ENCODE measurements at regions not wholly inside any gene's neighbourhood (a gene's known extent, or its start where the extent isn't known, plus 50 kb on each side); places are given as distances from the start of the nearest gene placed in this dataset.

DNA sequence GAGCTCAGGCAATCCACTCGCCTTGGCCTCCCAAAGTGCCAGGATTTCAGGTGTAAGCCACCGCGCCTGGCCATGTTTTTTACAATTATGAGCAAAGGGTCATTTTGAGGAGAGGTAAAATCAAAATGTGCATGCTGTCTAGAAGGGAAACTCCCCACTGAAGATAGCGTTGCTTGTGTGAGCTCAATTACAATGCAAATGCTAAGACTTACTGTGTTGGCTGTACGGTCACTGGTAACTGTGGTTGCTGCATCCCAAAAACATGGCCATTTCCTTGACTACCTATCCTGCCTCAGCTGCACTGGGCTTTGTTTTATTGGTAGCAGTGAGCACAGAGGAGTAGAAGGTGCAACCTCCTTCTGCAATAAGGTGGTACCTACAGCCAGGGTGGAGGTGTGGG is 77.4 kb upstream of the SPATA31E1 start:
- TF ChIP-seq, protein P1, sequence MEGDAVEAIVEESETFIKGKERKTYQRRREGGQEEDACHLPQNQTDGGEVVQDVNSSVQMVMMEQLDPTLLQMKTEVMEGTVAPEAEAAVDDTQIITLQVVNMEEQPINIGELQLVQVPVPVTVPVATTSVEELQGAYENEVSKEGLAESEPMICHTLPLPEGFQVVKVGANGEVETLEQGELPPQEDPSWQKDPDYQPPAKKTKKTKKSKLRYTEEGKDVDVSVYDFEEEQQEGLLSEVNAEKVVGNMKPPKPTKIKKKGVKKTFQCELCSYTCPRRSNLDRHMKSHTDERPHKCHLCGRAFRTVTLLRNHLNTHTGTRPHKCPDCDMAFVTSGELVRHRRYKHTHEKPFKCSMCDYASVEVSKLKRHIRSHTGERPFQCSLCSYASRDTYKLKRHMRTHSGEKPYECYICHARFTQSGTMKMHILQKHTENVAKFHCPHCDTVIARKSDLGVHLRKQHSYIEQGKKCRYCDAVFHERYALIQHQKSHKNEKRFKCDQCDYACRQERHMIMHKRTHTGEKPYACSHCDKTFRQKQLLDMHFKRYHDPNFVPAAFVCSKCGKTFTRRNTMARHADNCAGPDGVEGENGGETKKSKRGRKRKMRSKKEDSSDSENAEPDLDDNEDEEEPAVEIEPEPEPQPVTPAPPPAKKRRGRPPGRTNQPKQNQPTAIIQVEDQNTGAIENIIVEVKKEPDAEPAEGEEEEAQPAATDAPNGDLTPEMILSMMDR (IDR thresholded peaks at IDR 0.05): no peak

DNA sequence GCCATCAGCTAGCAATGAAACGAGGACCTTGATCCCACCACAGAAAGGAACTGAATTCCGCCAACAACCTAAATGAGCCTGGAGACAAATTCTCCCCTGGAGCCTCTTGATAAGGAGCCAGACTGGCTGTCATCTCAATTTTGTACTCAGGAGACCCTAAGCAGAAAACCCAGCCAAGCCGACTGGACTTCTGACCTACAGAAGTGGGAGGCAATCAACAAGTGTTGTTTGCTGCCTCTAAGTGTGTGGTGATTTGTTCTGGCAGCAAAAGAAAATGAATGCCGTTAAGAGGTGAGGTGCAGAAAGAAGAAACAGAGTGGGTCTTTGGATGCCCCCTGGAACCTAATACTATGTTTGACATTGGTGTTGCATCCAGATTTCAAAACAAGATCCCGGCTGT is 72.7 kb upstream of the SPATA31E1 start:
- TF ChIP-seq, protein P1 (IDR thresholded peaks at IDR 0.05): no peak

GRCh38 chr9:87810679-87811178 is 71.9 kb upstream of the SPATA31E1 start:
- TF ChIP-seq, protein P1 (IDR thresholded peaks at IDR 0.05): no peak

- TF ChIP-seq, protein P1 (IDR thresholded peaks at IDR 0.05): peak; percentile 99
These were observed 70.1 kb upstream of the SPATA31E1 start for GRCh38 chr9:87812375-87813118.

DNA sequence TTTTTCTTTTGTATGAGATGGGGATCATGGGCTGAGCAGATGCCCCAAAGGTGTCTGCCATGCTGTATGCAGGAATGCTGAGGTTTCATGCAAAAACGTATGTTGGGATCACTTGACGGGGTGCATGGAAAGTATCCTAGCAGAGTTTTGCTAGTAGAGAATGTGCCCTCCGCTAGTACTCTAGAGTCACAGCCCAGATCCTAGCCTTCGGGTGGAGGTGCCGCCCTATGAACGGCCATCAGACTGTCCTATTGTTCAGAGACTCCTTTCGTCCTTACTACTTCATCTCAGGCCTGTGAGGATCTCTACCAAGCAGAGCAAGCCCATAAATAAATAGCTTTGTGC is 69.6 kb upstream of the SPATA31E1 start:
- TF ChIP-seq, protein P1 (IDR thresholded peaks at IDR 0.05): no peak; the same call in 1 of the 2 replicates

DNA sequence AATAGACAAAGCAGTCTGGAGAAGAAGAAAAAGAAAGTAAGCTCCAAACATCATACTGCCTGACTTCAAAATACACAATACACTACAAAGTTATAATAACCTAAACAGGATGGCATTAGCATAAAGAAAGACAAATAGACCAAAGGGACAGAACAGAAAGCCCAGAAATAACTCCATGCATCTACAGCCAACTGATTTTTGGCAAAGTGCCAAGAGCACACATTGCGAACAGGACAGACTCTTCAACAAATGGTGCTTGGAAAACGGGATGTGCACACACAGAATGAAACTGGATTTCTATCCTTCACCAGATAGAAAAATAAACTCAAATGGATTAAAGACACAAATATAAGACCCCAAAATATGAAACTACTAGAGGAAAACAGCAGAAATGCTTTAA is 66.6 kb upstream of the SPATA31E1 start:
- TF ChIP-seq, protein P1 (IDR thresholded peaks at IDR 0.05): no peak

DNA sequence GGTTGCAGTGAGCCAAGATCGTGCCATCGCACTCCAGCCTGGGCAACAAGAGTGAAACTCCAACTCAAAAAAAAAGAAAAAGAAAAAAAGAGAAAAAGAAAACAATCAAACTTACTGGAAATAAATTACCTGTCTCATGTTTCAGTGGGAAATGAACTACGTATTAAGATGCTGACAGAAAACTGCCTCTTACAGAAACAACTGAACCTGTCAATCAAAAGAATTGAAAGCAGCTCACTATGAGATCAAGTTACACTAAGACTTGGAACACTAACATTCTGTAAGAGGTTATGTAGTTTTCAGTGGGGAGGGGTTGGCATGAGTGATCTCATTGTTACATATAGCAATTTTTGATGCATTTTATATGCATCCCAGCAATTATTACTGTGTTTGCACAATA is 64.4 kb upstream of the SPATA31E1 start:
- TF ChIP-seq, protein P1 (IDR thresholded peaks at IDR 0.05): no peak
